PFSK-1 (cell line): ENCODE measurements at regions not wholly inside any gene's neighbourhood (a gene's known extent, or its start where the extent isn't known, plus 50 kb on each side); places are given as distances from the start of the nearest gene placed in this dataset.

ENCODE experiments used
- FOXP2 ChIP-seq: optimal IDR thresholded peaks from 2 replicates; pipeline ENCODE3; 2011; ENCODE audit warnings: borderline replicate concordance, control low read depth, inconsistent platforms; ENCODE audit not compliant: insufficient read depth; ENCODE audit errors: extremely low read length, extremely low read depth
- POLR2AphosphoS5 ChIP-seq: IDR thresholded peaks from 2 replicates; pipeline ENCODE4 v1.6.1; 2012; ENCODE audit warnings: low read depth, mild to moderate bottlenecking, control low read depth, low read length, moderate library complexity
- REST ChIP-seq, 2 experiments: IDR thresholded peaks; 2 replicates each; pipeline versions ENCODE4 v1.6.1 to v1.8.0; 2011 to 2012; ENCODE audit warnings: low read depth in 2 of 2, low read length in 2 of 2, control low read depth in 1 of 2, inconsistent platforms in 1 of 2, mild to moderate bottlenecking in 1 of 2, moderate library complexity in 1 of 2; ENCODE audit not compliant: insufficient read depth in 1 of 2
- SIN3A ChIP-seq: IDR thresholded peaks from 2 replicates; pipeline ENCODE4 v1.6.1; 2012; ENCODE audit warnings: mild to moderate bottlenecking, low read length, moderate library complexity, borderline replicate concordance; ENCODE audit not compliant: insufficient read depth
- TAF1 ChIP-seq: IDR thresholded peaks from 2 replicates; pipeline ENCODE4 v1.6.1; 2012; ENCODE audit warnings: low read length, control low read depth, borderline replicate concordance; ENCODE audit not compliant: insufficient read depth

- TF ChIP-seq POLR2AphosphoS5 (no peak), SIN3A (no peak), FOXP2 (no peak), TAF1 (no peak), REST (IDR thresholded peaks at IDR 0.05; ENCODE audit: insufficient read depth in 1 of 2, low read depth in 2 of 2, low read length in 2 of 2) (no peak)
Observed at GRCh38 chr5:91867799-91868198, 484.7 kb upstream of the ARRDC3 start.

- TF ChIP-seq POLR2AphosphoS5 (no peak), TAF1 (no peak), FOXP2 (no peak), REST (IDR thresholded peaks at IDR 0.05; ENCODE audit: insufficient read depth in 1 of 2, low read depth in 2 of 2, low read length in 2 of 2) (no peak), SIN3A (no peak)
Observed at GRCh38 chr5:91865915-91866314, 482.8 kb upstream of the ARRDC3 start.

GRCh38 chr5:91864962-91865361 lies 481.8 kb upstream of the ARRDC3 start:
- TF ChIP-seq REST (IDR thresholded peaks at IDR 0.05; ENCODE audit: insufficient read depth in 1 of 2, low read depth in 2 of 2, low read length in 2 of 2), result no peak
- no peak for TF ChIP-seq TAF1
- TF ChIP-seq SIN3A, result no peak
- TF ChIP-seq FOXP2, result no peak
- no peak for TF ChIP-seq POLR2AphosphoS5

- TF ChIP-seq FOXP2, result no peak
- no peak for TF ChIP-seq TAF1
- TF ChIP-seq SIN3A, result no peak
- TF ChIP-seq REST (IDR thresholded peaks at IDR 0.05; ENCODE audit: insufficient read depth in 1 of 2, low read depth in 2 of 2, low read length in 2 of 2), result no peak
- TF ChIP-seq POLR2AphosphoS5, result no peak
Observed at GRCh38 chr5:91851670-91852069, 468.6 kb upstream of the ARRDC3 start.

GRCh38 chr5:91850031-91850430 lies 466.9 kb upstream of the ARRDC3 start:
- TF ChIP-seq FOXP2 (no peak), TAF1 (no peak), POLR2AphosphoS5 (no peak), REST (IDR thresholded peaks at IDR 0.05; ENCODE audit: insufficient read depth in 1 of 2, low read depth in 2 of 2, low read length in 2 of 2) (no peak), SIN3A (no peak)
